ENCODE measurements at regions not wholly inside any gene's neighbourhood (a gene's known extent, or its start where the extent isn't known, plus 50 kb on each side); places are given as distances from the start of the nearest gene placed in this dataset.

DNA sequence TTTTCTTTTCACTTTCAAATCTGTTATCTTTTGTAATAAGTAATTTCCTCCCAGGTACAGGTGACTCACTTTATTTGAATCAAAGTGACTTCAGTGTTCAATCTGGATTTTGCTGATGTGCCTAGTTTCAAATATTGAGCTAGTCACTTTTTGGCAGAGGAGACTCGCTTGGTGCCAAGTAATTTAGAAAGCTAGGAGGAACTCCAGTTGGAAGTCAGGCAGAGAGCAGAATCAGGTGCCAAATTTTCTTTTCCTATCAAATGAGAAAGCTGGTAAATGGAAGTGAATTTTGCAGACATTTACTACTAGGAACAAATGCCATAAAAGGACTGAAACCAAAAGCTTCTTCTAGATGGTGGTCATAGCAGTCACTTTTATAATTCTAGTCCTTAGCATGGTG lies 656.0 kb upstream of the KIF2B start:
- Histone ChIP-seq H3K36me3 (ENCODE audit: control insufficient read depth in 3 of 3, insufficient read depth in 2 of 3, low read depth in 1 of 3, low read length in 3 of 3) (no peaks in the 10 kb centered on the region), H3K9me3 (ENCODE audit: control insufficient read depth in 2 of 2, insufficient read depth in 1 of 2, low read depth in 1 of 2, low read length in 1 of 2) (no peaks in the 10 kb centered on the region), H3K4me3 (ENCODE audit: low read depth in 1 of 3, low read length in 3 of 3) (no peak overlapping the region), H3K27ac (ENCODE audit: low read depth in 1 of 3, low read length in 2 of 3) (no peak overlapping the region), H3K4me1 (ENCODE audit: control insufficient read depth in 3 of 3, insufficient read depth in 2 of 3, low read depth in 1 of 3, low read length in 2 of 3) (no peaks in the 10 kb centered on the region), H3K27me3 (ENCODE audit: control insufficient read depth in 3 of 3, insufficient read depth in 3 of 3, low read length in 3 of 3) (no peaks in the 10 kb centered on the region)
- WGBS, 3 donors, result 58 to 73% (median 67%) methylated on average over 1 of the region's 1 CpG
- DNase-seq (no peak), FAIRE-seq (no peak)

DNA sequence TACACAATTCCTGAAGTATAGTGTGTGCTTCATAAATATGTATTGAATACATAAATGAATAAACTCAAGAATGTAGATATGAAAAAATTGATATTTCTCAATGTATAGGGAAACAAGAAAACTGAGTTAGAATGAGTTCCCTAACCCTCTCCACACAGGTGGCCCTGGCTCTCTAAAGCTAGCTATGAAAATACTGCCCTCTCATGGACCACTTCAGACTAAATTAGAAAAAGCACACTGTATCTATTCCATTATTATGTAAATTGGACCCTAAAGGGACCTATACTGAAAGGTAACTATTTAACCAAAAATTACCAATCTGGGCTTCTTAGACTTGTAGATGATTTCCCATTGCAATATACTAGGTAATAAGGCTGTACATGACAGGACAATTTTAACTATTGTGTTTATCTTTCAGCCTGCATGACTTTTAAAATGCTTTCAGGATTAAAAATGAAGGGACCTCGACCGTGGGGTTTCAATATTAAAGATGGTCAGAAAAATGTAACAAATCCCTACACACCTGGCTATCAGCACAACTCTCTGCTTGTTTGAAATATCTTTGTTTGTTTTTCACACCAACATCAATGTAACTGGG lies 672.5 kb upstream of the KIF2B start:
- Histone ChIP-seq H3K4me3 (ENCODE audit: low read depth in 1 of 3, low read length in 3 of 3) (no peak overlapping the region), H3K4me1 (ENCODE audit: control insufficient read depth in 3 of 3, insufficient read depth in 2 of 3, low read depth in 1 of 3, low read length in 2 of 3) (no peaks in the 10 kb centered on the region)

DNA sequence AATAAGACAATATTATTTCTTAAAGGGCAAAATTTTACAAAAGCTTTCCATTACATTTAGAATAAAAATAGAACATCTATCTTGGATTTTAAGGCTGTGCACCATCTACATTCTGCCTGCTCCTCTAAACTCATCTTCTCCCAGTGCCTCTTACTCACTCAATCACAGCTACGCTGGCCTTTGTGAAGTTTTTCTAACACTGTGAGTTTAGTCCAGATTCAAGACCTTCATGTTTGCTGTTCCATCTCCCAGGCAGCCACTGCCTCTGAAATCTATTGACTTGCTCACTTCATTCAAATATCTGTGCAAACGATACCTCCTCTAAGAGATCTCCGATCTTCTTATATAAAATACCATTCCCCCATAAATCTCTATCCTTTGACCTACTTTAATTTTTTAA lies 673.4 kb upstream of the KIF2B start:
- no peak for DNase-seq
- no peaks in the 10 kb centered on the region for H3K9me3 ChIP-seq (ENCODE audit: control insufficient read depth in 2 of 2, insufficient read depth in 1 of 2, low read depth in 1 of 2, low read length in 1 of 2)
- no peaks in the 10 kb centered on the region for H3K4me1 ChIP-seq (ENCODE audit: control insufficient read depth in 3 of 3, insufficient read depth in 2 of 3, low read depth in 1 of 3, low read length in 2 of 3)
- H3K27me3 ChIP-seq (ENCODE audit: control insufficient read depth in 3 of 3, insufficient read depth in 3 of 3, low read length in 3 of 3), result no peaks in the 10 kb centered on the region
- H3K36me3 ChIP-seq (ENCODE audit: control insufficient read depth in 3 of 3, insufficient read depth in 2 of 3, low read depth in 1 of 3, low read length in 3 of 3), result no peaks in the 10 kb centered on the region
- WGBS, 3 donors, result 80 to 93% (median 82%) methylated on average over 3 of the region's 3 CpGs
- no peak overlapping the region for H3K27ac ChIP-seq (ENCODE audit: low read depth in 1 of 3, low read length in 2 of 3)
- H3K4me3 ChIP-seq (ENCODE audit: low read depth in 1 of 3, low read length in 3 of 3), result no peak overlapping the region
- no peak for FAIRE-seq

More for the DNA sequence above, 672.5 kb upstream of the KIF2B start:
- Histone ChIP-seq H3K27me3 (ENCODE audit: control insufficient read depth in 3 of 3, insufficient read depth in 3 of 3, low read length in 3 of 3) (no peaks in the 10 kb centered on the region), H3K36me3 (ENCODE audit: control insufficient read depth in 3 of 3, insufficient read depth in 2 of 3, low read depth in 1 of 3, low read length in 3 of 3) (no peaks in the 10 kb centered on the region), H3K9me3 (ENCODE audit: control insufficient read depth in 2 of 2, insufficient read depth in 1 of 2, low read depth in 1 of 2, low read length in 1 of 2) (no peaks in the 10 kb centered on the region), H3K27ac (ENCODE audit: low read depth in 1 of 3, low read length in 2 of 3) (no peak overlapping the region)
- no peak for FAIRE-seq
- DNase-seq, result peak; percentile 3 to 18
- WGBS, 3 donors, result 69 to 81% (median 74%) methylated on average over 2 of the region's 2 CpGs

DNA sequence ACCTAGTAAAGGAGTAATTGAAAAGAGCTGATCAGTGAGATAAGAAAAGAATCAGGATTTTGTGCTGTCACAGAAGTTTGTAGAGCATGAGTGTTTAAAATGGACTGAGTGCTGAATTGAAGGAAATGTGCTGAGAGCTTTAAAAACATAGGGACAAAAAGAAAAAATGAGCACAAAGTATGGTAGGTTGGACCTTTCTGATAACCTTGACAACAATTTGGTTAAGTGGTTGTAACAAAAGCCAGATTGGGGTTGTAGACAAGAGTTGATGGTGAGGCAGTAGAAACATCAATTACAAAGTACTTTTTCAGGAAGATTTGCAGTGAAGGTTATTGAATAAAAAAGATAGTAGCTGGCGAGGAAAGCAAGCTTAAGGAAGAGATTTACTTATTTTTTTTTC lies 674.7 kb upstream of the KIF2B start:
- 69 to 81% (median 77%) methylated on average over 1 of the region's 1 CpG for WGBS, 3 donors
- Histone ChIP-seq H3K27me3 (ENCODE audit: control insufficient read depth in 3 of 3, insufficient read depth in 3 of 3, low read length in 3 of 3) (no peaks in the 10 kb centered on the region), H3K4me1 (ENCODE audit: control insufficient read depth in 3 of 3, insufficient read depth in 2 of 3, low read depth in 1 of 3, low read length in 2 of 3) (no peaks in the 10 kb centered on the region), H3K4me3 (ENCODE audit: low read depth in 1 of 3, low read length in 3 of 3) (no peak overlapping the region), H3K27ac (ENCODE audit: low read depth in 1 of 3, low read length in 2 of 3) (no peak overlapping the region), H3K9me3 (ENCODE audit: control insufficient read depth in 2 of 2, insufficient read depth in 1 of 2, low read depth in 1 of 2, low read length in 1 of 2) (no peaks in the 10 kb centered on the region), H3K36me3 (ENCODE audit: control insufficient read depth in 3 of 3, insufficient read depth in 2 of 3, low read depth in 1 of 3, low read length in 3 of 3) (no peaks in the 10 kb centered on the region)
- no peak for FAIRE-seq
- no peak for DNase-seq

DNA sequence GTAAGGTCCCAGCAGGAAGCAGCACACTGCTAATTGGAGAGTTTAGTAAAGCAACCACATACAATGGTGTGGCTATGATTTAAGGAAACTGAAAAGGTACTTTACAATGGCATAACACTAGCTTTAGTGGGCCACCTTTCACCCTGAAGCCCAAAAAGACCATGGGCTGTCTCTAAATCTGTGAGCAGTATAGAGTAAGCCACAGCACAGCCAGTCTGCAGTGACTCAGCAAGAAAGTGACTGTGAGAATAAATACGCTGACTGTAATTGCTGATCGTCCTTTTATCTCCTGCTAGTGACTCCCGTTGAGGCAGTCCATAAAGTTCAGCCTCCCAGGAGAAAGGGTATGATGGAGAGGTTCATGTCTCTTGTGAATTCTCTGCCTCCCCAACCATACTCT lies 679.8 kb upstream of the KIF2B start:
- H3K27me3 ChIP-seq (ENCODE audit: control insufficient read depth in 3 of 3, insufficient read depth in 3 of 3, low read length in 3 of 3), result no peaks in the 10 kb centered on the region
- H3K36me3 ChIP-seq (ENCODE audit: control insufficient read depth in 3 of 3, insufficient read depth in 2 of 3, low read depth in 1 of 3, low read length in 3 of 3), result no peaks in the 10 kb centered on the region
- 12 to 21% (median 16%) methylated on average over 3 of the region's 3 CpGs for WGBS, 3 donors
- H3K4me1 ChIP-seq (ENCODE audit: control insufficient read depth in 3 of 3, insufficient read depth in 2 of 3, low read depth in 1 of 3, low read length in 2 of 3), result no peaks in the 10 kb centered on the region
- no peaks in the 10 kb centered on the region for H3K9me3 ChIP-seq (ENCODE audit: control insufficient read depth in 2 of 2, insufficient read depth in 1 of 2, low read depth in 1 of 2, low read length in 1 of 2)
- no peak for FAIRE-seq
- peak in 1 of 2 donors; percentile 17 for DNase-seq
- H3K4me3 ChIP-seq (ENCODE audit: low read depth in 1 of 3, low read length in 3 of 3), result no peak overlapping the region
- H3K27ac ChIP-seq (ENCODE audit: low read depth in 1 of 3, low read length in 2 of 3), result no peak overlapping the region

DNA sequence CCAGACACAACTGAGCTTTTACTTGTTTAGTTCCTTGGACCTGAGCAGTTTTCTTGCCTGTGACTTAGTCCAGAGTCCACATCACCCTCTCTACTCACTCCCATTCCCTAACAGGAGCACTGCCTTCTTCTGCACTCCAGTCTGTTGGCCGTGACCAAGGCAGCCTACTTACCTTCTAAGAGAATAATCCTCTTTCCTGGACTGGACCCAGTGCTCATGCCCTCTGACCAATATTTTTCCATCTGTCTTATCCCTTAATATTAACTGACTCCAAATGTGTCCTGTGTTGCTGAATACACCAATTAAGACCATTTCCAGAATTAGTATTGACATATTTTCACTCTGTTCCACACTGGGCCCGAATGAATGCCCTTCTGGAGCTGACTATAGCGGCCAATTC lies 681.0 kb upstream of the KIF2B start:
- H3K9me3 ChIP-seq (ENCODE audit: control insufficient read depth in 2 of 2, insufficient read depth in 1 of 2, low read depth in 1 of 2, low read length in 1 of 2), result no peaks in the 10 kb centered on the region
- H3K4me3 ChIP-seq (ENCODE audit: low read depth in 1 of 3, low read length in 3 of 3), result no peak overlapping the region
- H3K4me1 ChIP-seq (ENCODE audit: control insufficient read depth in 3 of 3, insufficient read depth in 2 of 3, low read depth in 1 of 3, low read length in 2 of 3), result no peaks in the 10 kb centered on the region
- H3K27ac ChIP-seq (ENCODE audit: low read depth in 1 of 3, low read length in 2 of 3), result no peak overlapping the region
- WGBS, 3 donors, result 86 to 90% (median 86%) methylated on average over 3 of the region's 3 CpGs
- DNase-seq (no peak), FAIRE-seq (no peak)
- no peaks in the 10 kb centered on the region for H3K27me3 ChIP-seq (ENCODE audit: control insufficient read depth in 3 of 3, insufficient read depth in 3 of 3, low read length in 3 of 3)
- no peaks in the 10 kb centered on the region for H3K36me3 ChIP-seq (ENCODE audit: control insufficient read depth in 3 of 3, insufficient read depth in 2 of 3, low read depth in 1 of 3, low read length in 3 of 3)

DNA sequence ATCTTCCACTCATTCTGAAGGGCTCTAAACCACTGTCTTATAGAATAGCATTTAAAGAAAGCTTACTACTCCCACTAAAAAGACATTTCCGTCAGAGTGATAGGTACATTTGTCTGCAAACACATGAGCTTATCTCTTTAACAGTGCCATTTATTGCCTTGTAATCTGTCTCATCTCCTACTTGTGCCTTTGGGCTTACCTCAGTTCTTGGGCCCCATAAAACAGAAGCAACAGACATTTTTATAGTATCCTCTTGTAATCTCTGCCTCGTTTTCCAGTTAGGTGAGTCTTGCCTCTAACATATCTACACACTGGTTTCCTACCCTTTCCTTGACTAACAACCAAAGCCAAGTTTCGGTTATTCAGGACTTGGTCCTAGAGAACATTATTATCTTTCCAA lies 681.4 kb upstream of the KIF2B start:
- 45 to 50% (median 45%) methylated on average over 3 of the region's 3 CpGs for WGBS, 3 donors
- H3K9me3 ChIP-seq (ENCODE audit: control insufficient read depth in 2 of 2, insufficient read depth in 1 of 2, low read depth in 1 of 2, low read length in 1 of 2), result no peaks in the 10 kb centered on the region

DNA sequence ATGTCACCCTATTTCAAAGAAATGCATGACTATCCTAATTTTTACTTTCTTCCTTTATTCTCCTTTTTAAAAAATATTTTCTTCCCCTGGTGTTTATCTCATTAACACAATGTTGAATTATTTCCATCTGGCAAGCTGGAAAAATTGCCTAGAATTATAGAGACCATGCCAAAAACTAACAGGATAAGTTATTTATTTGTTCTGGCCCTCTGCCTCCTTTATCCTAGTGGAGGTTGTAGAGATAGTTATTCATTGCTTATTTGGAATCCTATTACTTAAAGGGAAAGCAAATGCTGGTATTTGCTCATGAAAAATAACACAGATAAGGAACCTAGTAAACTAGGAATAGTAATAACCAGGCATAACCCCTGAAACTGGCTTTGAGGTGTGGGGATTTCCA lies 684.9 kb upstream of the KIF2B start:
- H3K9me3 ChIP-seq (ENCODE audit: control insufficient read depth in 2 of 2, insufficient read depth in 1 of 2, low read depth in 1 of 2, low read length in 1 of 2), result no peaks in the 10 kb centered on the region
- FAIRE-seq, result no peak
- no peak for DNase-seq
- no peaks in the 10 kb centered on the region for H3K4me1 ChIP-seq (ENCODE audit: control insufficient read depth in 3 of 3, insufficient read depth in 2 of 3, low read depth in 1 of 3, low read length in 2 of 3)
- H3K36me3 ChIP-seq (ENCODE audit: control insufficient read depth in 3 of 3, insufficient read depth in 2 of 3, low read depth in 1 of 3, low read length in 3 of 3), result no peaks in the 10 kb centered on the region
- no peak overlapping the region for H3K4me3 ChIP-seq (ENCODE audit: low read depth in 1 of 3, low read length in 3 of 3)
- H3K27me3 ChIP-seq (ENCODE audit: control insufficient read depth in 3 of 3, insufficient read depth in 3 of 3, low read length in 3 of 3), result no peaks in the 10 kb centered on the region
- H3K27ac ChIP-seq (ENCODE audit: low read depth in 1 of 3, low read length in 2 of 3), result no peak overlapping the region

More for the DNA sequence above, 681.4 kb upstream of the KIF2B start:
- Histone ChIP-seq H3K36me3 (ENCODE audit: control insufficient read depth in 3 of 3, insufficient read depth in 2 of 3, low read depth in 1 of 3, low read length in 3 of 3) (no peaks in the 10 kb centered on the region), H3K27ac (ENCODE audit: low read depth in 1 of 3, low read length in 2 of 3) (no peak overlapping the region), H3K27me3 (ENCODE audit: control insufficient read depth in 3 of 3, insufficient read depth in 3 of 3, low read length in 3 of 3) (no peaks in the 10 kb centered on the region), H3K4me1 (ENCODE audit: control insufficient read depth in 3 of 3, insufficient read depth in 2 of 3, low read depth in 1 of 3, low read length in 2 of 3) (no peaks in the 10 kb centered on the region), H3K4me3 (ENCODE audit: low read depth in 1 of 3, low read length in 3 of 3) (no peak overlapping the region)
- FAIRE-seq (no peak), DNase-seq (no peak)

DNA sequence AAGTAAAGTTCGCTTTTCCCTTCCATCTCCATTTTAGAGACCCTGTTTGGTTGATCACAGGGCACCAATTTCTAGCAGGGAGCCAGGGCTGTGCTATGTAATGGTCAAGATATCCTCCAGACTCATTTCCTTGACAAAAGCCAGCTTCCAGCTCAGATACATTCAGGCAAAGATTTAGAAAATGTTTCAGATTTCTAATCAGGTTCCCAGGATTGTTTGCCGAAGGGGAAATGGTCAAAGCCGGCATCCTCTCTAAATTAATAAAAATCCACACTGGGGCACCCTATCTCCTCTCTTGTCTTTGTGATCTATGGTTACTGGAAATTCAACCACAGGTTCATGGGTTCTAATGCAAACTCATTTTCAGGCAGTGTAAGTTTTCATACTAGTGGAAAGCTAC lies 686.8 kb upstream of the KIF2B start:
- DNase-seq (no peak), FAIRE-seq (no peak)
- no peak overlapping the region for H3K27ac ChIP-seq (ENCODE audit: low read depth in 1 of 3, low read length in 2 of 3)
- no peaks in the 10 kb centered on the region for H3K27me3 ChIP-seq (ENCODE audit: control insufficient read depth in 3 of 3, insufficient read depth in 3 of 3, low read length in 3 of 3)
- H3K36me3 ChIP-seq (ENCODE audit: control insufficient read depth in 3 of 3, insufficient read depth in 2 of 3, low read depth in 1 of 3, low read length in 3 of 3), result no peaks in the 10 kb centered on the region
- no peaks in the 10 kb centered on the region for H3K4me1 ChIP-seq (ENCODE audit: control insufficient read depth in 3 of 3, insufficient read depth in 2 of 3, low read depth in 1 of 3, low read length in 2 of 3)
- H3K4me3 ChIP-seq (ENCODE audit: low read depth in 1 of 3, low read length in 3 of 3), result no peak overlapping the region
- no peaks in the 10 kb centered on the region for H3K9me3 ChIP-seq (ENCODE audit: control insufficient read depth in 2 of 2, insufficient read depth in 1 of 2, low read depth in 1 of 2, low read length in 1 of 2)
- 46 to 80% (median 75%) methylated on average over 3 of the region's 3 CpGs for WGBS, 3 donors

Measured in small intestine (tissue), 7 donors.